ENCODE measurements at regions not wholly inside any gene's neighbourhood (a gene's known extent, or its start where the extent isn't known, plus 50 kb on each side); places are given as distances from the start of the nearest gene placed in this dataset.
"Not testable (repeated sequence)": the region's sequence is repeated elsewhere in the genome, so short reads cannot be mapped to it uniquely, and the experiment has no call there.

GRCh38 chr3:177793451-177793850, 596.2 kb upstream of the TBL1XR1 start:
- Histone ChIP-seq H3K9me3 (no peaks in the 10 kb centered on the region), H3K4me3 (no peak overlapping the region), H3K27ac (no peak overlapping the region), H3K4me1 (no peaks in the 10 kb centered on the region), H3K36me3 (no peaks in the 10 kb centered on the region), H3K27me3 (no peaks in the 10 kb centered on the region)
- intact Hi-C loops (cut with DNase I), result no loop called here
- no peak for TF ChIP-seq POLR2A (IDR thresholded peaks at IDR 0.05)
- no peak for DNase-seq
- ATAC-seq, result no peak
- WGBS, 4 donors, result 95 to 97% (median 96%) methylated on average over 3 of the region's 3 CpGs

DNA sequence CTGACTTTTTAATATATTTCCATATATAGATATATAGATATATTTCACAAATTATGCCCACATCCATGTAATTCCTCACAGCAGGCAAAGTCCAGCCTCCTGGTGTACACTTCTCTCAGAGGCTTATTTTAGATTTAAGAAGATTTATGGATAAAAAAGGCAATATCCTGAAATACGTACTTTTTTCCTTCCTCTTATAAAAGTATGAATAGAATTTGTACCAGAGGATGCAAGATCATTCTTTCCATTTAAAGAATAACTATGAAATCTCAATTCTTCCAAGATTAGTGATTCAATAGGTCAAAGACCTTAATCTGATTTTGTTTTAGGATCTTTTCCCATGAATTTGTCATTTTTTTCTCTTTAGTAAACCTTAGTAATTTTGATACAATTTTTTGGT, 597.9 kb upstream of the TBL1XR1 start:
- Histone ChIP-seq H3K27me3 (no peaks in the 10 kb centered on the region), H3K9me3 (no peaks in the 10 kb centered on the region), H3K4me3 (no peak overlapping the region), H3K4me1 (no peaks in the 10 kb centered on the region), H3K27ac (no peak overlapping the region), H3K36me3 (no peaks in the 10 kb centered on the region)
- TF ChIP-seq CTCF (IDR thresholded peaks at IDR 0.05) (no peak), POLR2A (IDR thresholded peaks at IDR 0.05) (no peak)
- intact Hi-C loops (cut with DNase I), result no loop called here
- WGBS, 4 donors, result 62 to 81% (median 78%) methylated on average over 1 of the region's 1 CpG
- DNase-seq (no peak), ATAC-seq (no peak)

DNA sequence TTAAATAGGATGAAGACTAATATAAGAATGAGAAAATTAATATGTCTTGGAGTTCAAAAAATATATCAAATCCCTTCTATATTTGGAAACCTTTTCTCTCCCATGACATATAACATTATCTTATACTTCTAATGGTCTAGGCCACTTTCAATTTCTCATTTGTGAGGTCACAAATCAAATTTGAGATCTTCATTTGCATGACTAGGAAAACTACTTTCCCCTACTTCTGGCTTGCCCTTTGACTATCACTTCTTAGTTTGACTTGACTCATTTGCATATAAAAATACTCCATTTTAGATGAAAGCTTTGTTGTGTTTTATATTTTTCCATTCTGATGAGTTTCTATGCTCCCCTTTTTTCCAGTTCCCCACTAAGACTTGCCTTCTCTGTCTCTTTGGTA, 598.6 kb upstream of the TBL1XR1 start:
- no peaks in the 10 kb centered on the region for H3K27me3 ChIP-seq
- no peak for TF ChIP-seq CTCF (IDR thresholded peaks at IDR 0.05)
- TF ChIP-seq POLR2A (IDR thresholded peaks at IDR 0.05), result no peak

GRCh38 chr3:177800147-177800546, 602.9 kb upstream of the TBL1XR1 start:
- H3K4me3 ChIP-seq, H3K36me3 ChIP-seq, H3K4me1 ChIP-seq, ATAC-seq, H3K27ac ChIP-seq, H3K27me3 ChIP-seq, H3K9me3 ChIP-seq, DNase-seq: not testable (repeated sequence)
- intact Hi-C loops (cut with DNase I), result loop anchor here in 1 of 10 donors (10.0 kb wide), 1 partner anchor 435 kb away; no protein-coding TSS in a partner anchor
- WGBS, 4 donors, result 93 to 100% (median 98%) methylated on average over 3 of the region's 3 CpGs

More for the DNA sequence above, 598.6 kb upstream of the TBL1XR1 start:
- Histone ChIP-seq H3K27ac (no peak overlapping the region), H3K9me3 (no peaks in the 10 kb centered on the region), H3K4me3 (no peak overlapping the region), H3K4me1 (no peaks in the 10 kb centered on the region), H3K36me3 (no peaks in the 10 kb centered on the region)
- DNase-seq (no peak), ATAC-seq (no peak)
- intact Hi-C loops (cut with DNase I), result no loop called here

- no peaks in the 10 kb centered on the region for H3K27me3 ChIP-seq
- intact Hi-C loops (cut with DNase I), result loop anchor here in 1 of 10 donors (10.0 kb wide), 1 partner anchor 436 kb away; no protein-coding TSS in a partner anchor
- 81 to 92% (median 91%) methylated on average over 3 of the region's 3 CpGs for WGBS, 4 donors
- no peaks in the 10 kb centered on the region for H3K9me3 ChIP-seq
- H3K36me3 ChIP-seq, result no peaks in the 10 kb centered on the region
- DNase-seq (no peak), ATAC-seq (no peak)
- no peak for TF ChIP-seq CTCF (IDR thresholded peaks at IDR 0.05)
- TF ChIP-seq POLR2A (IDR thresholded peaks at IDR 0.05), result no peak
- H3K4me3 ChIP-seq, result no peak overlapping the region
- H3K27ac ChIP-seq, result no peak overlapping the region
- peaks cover 0 to 3% (median 0%) of the 10 kb centered on the region in 12 donors for H3K4me1 ChIP-seq
Measured at GRCh38 chr3:177800561-177800960, 603.3 kb upstream of the TBL1XR1 start.

Measured in heart left ventricle (tissue), 16 donors.